CD8-positive, alpha-beta memory T cell (primary cell): ENCODE measurements at regions not wholly inside any gene's neighbourhood (a gene's known extent, or its start where the extent isn't known, plus 50 kb on each side); places are given as distances from the start of the nearest gene placed in this dataset.
"Not testable (repeated sequence)": the region's sequence is repeated elsewhere in the genome, so short reads cannot be mapped to it uniquely, and the experiment has no call there.

ENCODE experiments used
- CTCF ChIA-PET: fragments of 350-600 bp; sonication (Branson Sonifier 250); formaldehyde crosslinking; loops from one replicate; lab custom pipeline; 2021; ENCODE audit warnings: antibody characterized with exemption; lab: Charles Lee
- POLR2A ChIA-PET: fragments of 350-600 bp; sonication (Branson Sonifier 250); formaldehyde crosslinking; loops from one replicate; lab custom pipeline; 2021; ENCODE audit warnings: antibody characterized with exemption; lab: Charles Lee
- DNase-seq, 5 donors: peaks; one replicate each; pipeline versions ENCODE4 v3.0.0 to v3.0.0-alpha.2; 2020 to 2022; ENCODE audit warnings: mixed read lengths in 1 of 5
- H3K27ac ChIP-seq: one replicate; pipeline ENCODE4 v1.7.0; 2013; ENCODE audit warnings: low read depth, mild to moderate bottlenecking, low read length, moderate library complexity
- H3K27me3 ChIP-seq: 2 replicates; pipeline ENCODE4 v1.7.0; 2013; ENCODE audit warnings: low read length, mild to moderate bottlenecking; ENCODE audit not compliant: insufficient read depth, poor library complexity, severe bottlenecking
- H3K36me3 ChIP-seq: 2 replicates; pipeline ENCODE4 v1.7.0; 2013; ENCODE audit warnings: mild to moderate bottlenecking, low read length, moderate library complexity; ENCODE audit not compliant: insufficient read depth
- H3K4me1 ChIP-seq: 2 replicates; pipeline ENCODE4 v1.7.0; 2013; ENCODE audit warnings: mild to moderate bottlenecking, low read length, moderate library complexity; ENCODE audit not compliant: insufficient read depth
- H3K4me3 ChIP-seq: 2 replicates; pipeline ENCODE4 v1.7.0; 2013; ENCODE audit warnings: mild to moderate bottlenecking, low read length
- H3K9me3 ChIP-seq: 2 replicates; pipeline ENCODE4 v1.7.0; 2013; ENCODE audit warnings: mild to moderate bottlenecking, low read length
- H3K27ac Mint-ChIP-seq, 8 donors: one replicate each; pipeline ENCODE4 v1.8.0; 2020 to 2021; ENCODE audit warnings: mixed read lengths in 8 of 8, mild to moderate bottlenecking in 6 of 8, inconsistent platforms in 3 of 8, moderate library complexity in 3 of 8
- H3K27me3 Mint-ChIP-seq, 2 donors: one replicate each; pipeline ENCODE4 v1.8.0; 2020 to 2021; ENCODE audit warnings: mixed read lengths in 2 of 2, mild to moderate bottlenecking in 1 of 2, moderate library complexity in 1 of 2
- H3K36me3 Mint-ChIP-seq, 3 donors: one replicate each; pipeline ENCODE4 v1.8.0; 2020 to 2021; ENCODE audit warnings: mixed read lengths in 3 of 3, inconsistent platforms in 1 of 3, mild to moderate bottlenecking in 1 of 3
- H3K4me1 Mint-ChIP-seq, 3 donors: one replicate each; pipeline ENCODE4 v1.8.0; 2020 to 2021; ENCODE audit warnings: mixed read lengths in 3 of 3, inconsistent platforms in 1 of 3, mild to moderate bottlenecking in 1 of 3
- H3K4me3 Mint-ChIP-seq, 7 donors: one replicate each; pipeline ENCODE4 v1.8.0; 2020 to 2021; ENCODE audit warnings: mixed read lengths in 7 of 7, mild to moderate bottlenecking in 6 of 7, moderate library complexity in 4 of 7, inconsistent platforms in 2 of 7
- H3K9me3 Mint-ChIP-seq, 5 donors: one replicate each; pipeline ENCODE4 v1.8.0; 2020 to 2022; ENCODE audit warnings: mixed read lengths in 5 of 5, mild to moderate bottlenecking in 3 of 5, moderate library complexity in 2 of 5, inconsistent platforms in 1 of 5

DNA sequence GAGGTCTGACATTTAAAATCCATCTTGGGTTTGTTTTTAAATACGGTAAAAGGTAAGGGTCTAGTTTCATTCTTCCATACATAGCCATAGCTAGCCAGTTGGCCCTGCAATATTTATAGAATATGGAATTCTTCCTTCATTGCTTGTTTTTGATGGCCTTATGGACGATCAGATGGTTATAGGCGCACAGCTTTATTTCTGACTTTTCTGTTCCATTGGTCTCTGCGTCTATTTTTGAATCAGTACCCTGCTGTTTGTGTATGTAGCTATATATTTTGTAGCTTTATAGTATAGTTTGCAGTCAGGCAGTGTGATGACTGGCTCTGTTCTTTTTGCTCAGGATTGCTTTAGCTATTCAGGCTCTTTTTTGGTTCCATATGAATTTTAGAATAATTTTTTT lies 366.8 kb upstream of the MIS18BP1 start:
- H3K27me3 ChIP-seq, result no peaks in the 10 kb centered on the region
- no peak overlapping the region for H3K27ac ChIP-seq
- CTCF ChIA-PET, result no interaction called here
- no peaks in the 10 kb centered on the region for H3K36me3 Mint-ChIP-seq
- H3K4me1 Mint-ChIP-seq, result no peaks in the 10 kb centered on the region
- H3K36me3 ChIP-seq, result no peaks in the 10 kb centered on the region
- DNase-seq, result no peak
- no peak overlapping the region for H3K27ac Mint-ChIP-seq
- H3K4me1 ChIP-seq, result no peaks in the 10 kb centered on the region
- H3K27me3 Mint-ChIP-seq, result no peaks in the 10 kb centered on the region
- H3K9me3 Mint-ChIP-seq, result peaks cover 5 to 15% (median 9%) of the 10 kb centered on the region in 5 donors
- no peak overlapping the region for H3K4me3 ChIP-seq
- no peak overlapping the region for H3K4me3 Mint-ChIP-seq
- POLR2A ChIA-PET, result no interaction called here
- H3K9me3 ChIP-seq, result no peaks in the 10 kb centered on the region

- H3K4me3 ChIP-seq, result no peak overlapping the region
- H3K36me3 Mint-ChIP-seq, result no peaks in the 10 kb centered on the region
- no peaks in the 10 kb centered on the region for H3K36me3 ChIP-seq
- no peak overlapping the region for H3K27ac Mint-ChIP-seq
- no peaks in the 10 kb centered on the region for H3K27me3 Mint-ChIP-seq
- no peak for DNase-seq
- no peaks in the 10 kb centered on the region for H3K4me1 Mint-ChIP-seq
- H3K4me1 ChIP-seq, result no peaks in the 10 kb centered on the region
- no peak overlapping the region for H3K27ac ChIP-seq
- H3K27me3 ChIP-seq, result no peaks in the 10 kb centered on the region
- no peaks in the 10 kb centered on the region for H3K9me3 ChIP-seq
- H3K9me3 Mint-ChIP-seq, result peaks cover 0 to 14% (median 4%) of the 10 kb centered on the region in 5 donors
- ChIA-PET POLR2A (no interaction called here), CTCF (no interaction called here)
- H3K4me3 Mint-ChIP-seq, result no peak overlapping the region
Measured at GRCh38 chr14:45610318-45610717, 357.3 kb upstream of the MIS18BP1 start.

DNA sequence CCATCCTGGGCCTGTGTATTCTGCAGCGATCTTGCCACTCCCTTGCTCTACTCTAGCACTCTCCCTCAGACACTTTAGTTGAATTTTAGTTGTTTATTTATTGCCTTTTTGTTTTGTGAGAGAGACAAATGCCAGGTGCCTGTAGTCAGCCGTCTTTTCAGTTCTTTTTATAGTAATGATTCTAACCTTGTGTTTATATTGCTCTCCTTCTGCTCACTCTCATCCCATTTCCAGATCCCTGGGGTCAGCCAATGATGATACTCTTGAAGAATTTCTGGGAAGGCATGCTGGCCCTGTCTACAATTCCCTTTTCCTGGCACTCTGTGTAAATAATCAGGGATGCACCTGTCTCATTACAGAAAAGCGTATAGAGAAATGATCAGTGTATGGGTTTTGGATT lies 334.1 kb upstream of the MIS18BP1 start:
- Histone ChIP-seq H3K27ac (no peak overlapping the region), H3K4me1 (no peaks in the 10 kb centered on the region), H3K27me3 (no peaks in the 10 kb centered on the region), H3K9me3 (no peaks in the 10 kb centered on the region), H3K36me3 (no peaks in the 10 kb centered on the region), H3K4me3 (no peak overlapping the region)
- Mint-ChIP-seq H3K27me3 (no peaks in the 10 kb centered on the region), H3K4me3 (no peak overlapping the region), H3K36me3 (no peaks in the 10 kb centered on the region), H3K27ac (no peak overlapping the region), H3K4me1 (no peaks in the 10 kb centered on the region), H3K9me3 (peaks cover 8 to 56% (median 22%) of the 10 kb centered on the region in 5 donors)
- POLR2A ChIA-PET, result no interaction called here
- CTCF ChIA-PET, result no interaction called here
- DNase-seq, result no peak

- no peak overlapping the region for H3K27ac Mint-ChIP-seq
- H3K27me3 Mint-ChIP-seq, result no peaks in the 10 kb centered on the region
- Histone ChIP-seq H3K36me3 (no peaks in the 10 kb centered on the region), H3K27me3 (no peaks in the 10 kb centered on the region), H3K9me3 (no peaks in the 10 kb centered on the region), H3K4me3 (no peak overlapping the region), H3K4me1 (no peaks in the 10 kb centered on the region), H3K27ac (no peak overlapping the region)
- H3K36me3 Mint-ChIP-seq, result no peaks in the 10 kb centered on the region
- peaks cover 0 to 16% (median 4%) of the 10 kb centered on the region in 5 donors for H3K9me3 Mint-ChIP-seq
- DNase-seq, result no peak
- H3K4me1 Mint-ChIP-seq, result no peaks in the 10 kb centered on the region
- POLR2A ChIA-PET, result no interaction called here
- CTCF ChIA-PET, result no interaction called here
- no peak overlapping the region for H3K4me3 Mint-ChIP-seq
Measured at GRCh38 chr14:45559626-45560025, 306.6 kb upstream of the MIS18BP1 start.

- Mint-ChIP-seq H3K4me3 (no peak overlapping the region), H3K27me3 (no peaks in the 10 kb centered on the region), H3K36me3 (no peaks in the 10 kb centered on the region), H3K4me1 (no peaks in the 10 kb centered on the region), H3K27ac (no peak overlapping the region), H3K9me3 (peaks cover 3 to 16% (median 7%) of the 10 kb centered on the region in 5 donors)
- Histone ChIP-seq H3K4me1 (no peaks in the 10 kb centered on the region), H3K36me3 (no peaks in the 10 kb centered on the region), H3K27ac (no peak overlapping the region), H3K27me3 (no peaks in the 10 kb centered on the region), H3K4me3 (no peak overlapping the region), H3K9me3 (no peaks in the 10 kb centered on the region)
- CTCF ChIA-PET, result no interaction called here
- DNase-seq, result no peak
- POLR2A ChIA-PET, result no interaction called here
Measured at GRCh38 chr14:45558183-45558582, 305.2 kb upstream of the MIS18BP1 start.

GRCh38 chr14:45553981-45554380 lies 301.0 kb upstream of the MIS18BP1 start:
- Mint-ChIP-seq H3K9me3 (peaks cover 4 to 18% (median 8%) of the 10 kb centered on the region in 5 donors), H3K36me3 (no peaks in the 10 kb centered on the region), H3K27ac (peak overlapping the region in 1 of 8 donors; percentile 8), H3K4me1 (no peaks in the 10 kb centered on the region), H3K27me3 (no peaks in the 10 kb centered on the region), H3K4me3 (no peak overlapping the region)
- Histone ChIP-seq H3K4me3 (no peak overlapping the region), H3K4me1 (no peaks in the 10 kb centered on the region), H3K27me3 (no peaks in the 10 kb centered on the region), H3K36me3 (no peaks in the 10 kb centered on the region), H3K27ac (no peak overlapping the region), H3K9me3 (no peaks in the 10 kb centered on the region)
- POLR2A ChIA-PET, result no interaction called here
- CTCF ChIA-PET, result no interaction called here
- no peak for DNase-seq

GRCh38 chr14:45551240-45551820 lies 298.3 kb upstream of the MIS18BP1 start:
- peaks cover 6 to 15% (median 10%) of the 10 kb centered on the region in 5 donors for H3K9me3 Mint-ChIP-seq
- POLR2A ChIA-PET, CTCF ChIA-PET: not testable (repeated sequence)

DNA sequence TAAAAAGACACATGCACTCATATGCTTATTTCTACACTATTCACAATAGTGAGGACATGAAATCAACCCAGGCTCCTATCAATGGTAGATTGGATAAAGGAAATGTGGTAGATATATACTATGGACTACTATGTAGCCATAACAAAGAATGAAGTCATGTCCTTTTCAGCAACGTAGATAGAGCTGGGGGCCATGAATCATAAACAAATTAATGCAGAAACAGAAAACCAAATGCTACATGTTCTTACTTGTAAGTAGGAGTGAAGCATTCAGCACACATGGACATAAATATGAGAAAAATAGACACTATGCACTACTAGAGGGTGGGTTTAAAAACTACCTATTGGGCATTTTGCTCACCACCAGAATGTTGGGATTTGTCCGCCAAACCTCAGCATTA lies 278.0 kb upstream of the MIS18BP1 start:
- no peaks in the 10 kb centered on the region for H3K27me3 ChIP-seq
- CTCF ChIA-PET, result no interaction called here
- no peak for DNase-seq
- H3K27me3 Mint-ChIP-seq, result no peaks in the 10 kb centered on the region
- H3K4me3 Mint-ChIP-seq, result no peak overlapping the region
- H3K9me3 Mint-ChIP-seq, result peaks cover 11 to 39% (median 19%) of the 10 kb centered on the region in 5 donors
- H3K9me3 ChIP-seq, result no peaks in the 10 kb centered on the region
- H3K27ac ChIP-seq, result no peak overlapping the region
- H3K27ac Mint-ChIP-seq, result no peak overlapping the region
- no peaks in the 10 kb centered on the region for H3K36me3 ChIP-seq
- no peak overlapping the region for H3K4me3 ChIP-seq
- POLR2A ChIA-PET, result no interaction called here
- no peaks in the 10 kb centered on the region for H3K4me1 Mint-ChIP-seq
- no peaks in the 10 kb centered on the region for H3K36me3 Mint-ChIP-seq
- H3K4me1 ChIP-seq, result no peaks in the 10 kb centered on the region

More at GRCh38 chr14:45551240-45551820, 298.3 kb upstream of the MIS18BP1 start:
- peak overlapping the region in 1 of 7 donors; percentile 65 for H3K4me3 Mint-ChIP-seq
- H3K36me3 Mint-ChIP-seq, H3K4me1 ChIP-seq, H3K27ac ChIP-seq, H3K27me3 Mint-ChIP-seq, H3K9me3 ChIP-seq, H3K36me3 ChIP-seq, H3K4me1 Mint-ChIP-seq, H3K27ac Mint-ChIP-seq, H3K4me3 ChIP-seq, H3K27me3 ChIP-seq, DNase-seq: not testable (repeated sequence)
